ENCODE measurements at regions not wholly inside any gene's neighbourhood (a gene's known extent, or its start where the extent isn't known, plus 50 kb on each side); places are given as distances from the start of the nearest gene placed in this dataset.

- Histone ChIP-seq H3K27me3 (no peaks in the 10 kb centered on the region), H3K36me3 (ENCODE audit: low read depth, missing control alignments) (no peaks in the 10 kb centered on the region), H3K4me1 (no peaks in the 10 kb centered on the region), H3K9me3 (no peaks in the 10 kb centered on the region), H3K27ac (no peak overlapping the region), H3K4me3 (no peak overlapping the region)
- 88 to 94% methylated on average over 3 of the region's 3 CpGs for WGBS, 2 donors
- DNase-seq, result no peak
- no peak for TF ChIP-seq POLR2A (IDR thresholded peaks at IDR 0.05)
- no peak for TF ChIP-seq CTCF (IDR thresholded peaks at IDR 0.05)
- intact Hi-C loops (cut with DNase I; ENCODE audit: low total_unique reads), result no loop called here
Observed at GRCh38 chr2:144825331-144826020, 305.6 kb upstream of the ZEB2 start.

GRCh38 chr2:144824306-144825080 is 304.6 kb upstream of the ZEB2 start:
- TF ChIP-seq POLR2A (IDR thresholded peaks at IDR 0.05) (no peak), CTCF (IDR thresholded peaks at IDR 0.05) (no peak)
- DNase-seq, result no peak
- no peaks in the 10 kb centered on the region for H3K36me3 ChIP-seq (ENCODE audit: low read depth, missing control alignments)
- H3K9me3 ChIP-seq, result no peaks in the 10 kb centered on the region
- intact Hi-C loops (cut with DNase I; ENCODE audit: low total_unique reads), result no loop called here
- 84 to 89% methylated on average over 3 of the region's 3 CpGs for WGBS, 2 donors
- no peak overlapping the region for H3K27ac ChIP-seq
- no peaks in the 10 kb centered on the region for H3K4me1 ChIP-seq
- no peak overlapping the region for H3K4me3 ChIP-seq
- no peaks in the 10 kb centered on the region for H3K27me3 ChIP-seq

GRCh38 chr2:144822966-144823365 is 303.0 kb upstream of the ZEB2 start:
- no peaks in the 10 kb centered on the region for H3K9me3 ChIP-seq
- no peak overlapping the region for H3K27ac ChIP-seq
- intact Hi-C loops (cut with DNase I; ENCODE audit: low total_unique reads), result no loop called here
- H3K4me1 ChIP-seq, result no peaks in the 10 kb centered on the region
- DNase-seq, result no peak
- no peak for TF ChIP-seq POLR2A (IDR thresholded peaks at IDR 0.05)
- H3K36me3 ChIP-seq (ENCODE audit: low read depth, missing control alignments), result no peaks in the 10 kb centered on the region
- H3K4me3 ChIP-seq, result no peak overlapping the region
- no peaks in the 10 kb centered on the region for H3K27me3 ChIP-seq

GRCh38 chr2:144812288-144812687 is 292.4 kb upstream of the ZEB2 start:
- no peaks in the 10 kb centered on the region for H3K9me3 ChIP-seq
- H3K36me3 ChIP-seq (ENCODE audit: low read depth, missing control alignments), result no peaks in the 10 kb centered on the region
- peaks cover 5% of the 10 kb centered on the region for H3K4me1 ChIP-seq
- 92 to 99% methylated on average over 6 of the region's 6 CpGs for WGBS, 2 donors
- no peaks in the 10 kb centered on the region for H3K27me3 ChIP-seq
- DNase-seq, result no peak
- H3K27ac ChIP-seq, result no peak overlapping the region
- no peak for TF ChIP-seq POLR2A (IDR thresholded peaks at IDR 0.05)
- no peak for TF ChIP-seq CTCF (IDR thresholded peaks at IDR 0.05)
- H3K4me3 ChIP-seq, result no peak overlapping the region
- intact Hi-C loops (cut with DNase I; ENCODE audit: low total_unique reads), result no loop called here

GRCh38 chr2:144801766-144802165 is 281.8 kb upstream of the ZEB2 start:
- Histone ChIP-seq H3K36me3 (ENCODE audit: low read depth, missing control alignments) (no peaks in the 10 kb centered on the region), H3K27me3 (no peaks in the 10 kb centered on the region), H3K27ac (no peak overlapping the region), H3K9me3 (no peaks in the 10 kb centered on the region), H3K4me1 (no peaks in the 10 kb centered on the region), H3K4me3 (no peak overlapping the region)
- intact Hi-C loops (cut with DNase I; ENCODE audit: low total_unique reads), result no loop called here
- WGBS, 2 donors, result 60 to 75% methylated on average over 1 to 2 of the region's 2 CpGs
- DNase-seq, result no peak
- no peak for TF ChIP-seq CTCF (IDR thresholded peaks at IDR 0.05)
- TF ChIP-seq POLR2A (IDR thresholded peaks at IDR 0.05), result no peak

All from testis (tissue), 2 donors.